Vagina (tissue), 2 donors: ENCODE measurements at regions not wholly inside any gene's neighbourhood (a gene's known extent, or its start where the extent isn't known, plus 50 kb on each side); places are given as distances from the start of the nearest gene placed in this dataset.

Experiments used
- CTCF ChIP-seq, 3 experiments: fragments of 450-650 bp in 2 of 3; fragments of 200-600 bp in 1 of 3; sonication (generic) in 1 of 3; IDR thresholded peaks; one replicate each; pipeline ENCODE4 v1.5.1; 2017 to 2019; ENCODE audit warnings: antibody characterized with exemption in 3 of 3, mild to moderate bottlenecking in 2 of 3, moderate library complexity in 2 of 3
- POLR2AphosphoS5 ChIP-seq, 2 donors: sonication (generic); formaldehyde crosslinking; IDR thresholded peaks; one replicate each; pipeline ENCODE4 v1.9.0; 2017; ENCODE audit warnings: antibody characterized with exemption in 2 of 2, mild to moderate bottlenecking in 2 of 2, low read depth in 1 of 2; ENCODE audit not compliant: insufficient read depth in 1 of 2

GRCh38 chr1:4449972-4450371, 204.4 kb upstream of the AJAP1 start:
- TF ChIP-seq CTCF (IDR thresholded peaks at IDR 0.05) (no peak), POLR2AphosphoS5 (IDR thresholded peaks at IDR 0.05; ENCODE audit: insufficient read depth in 1 of 2, low read depth in 1 of 2) (no peak)
